Osteocyte (in vitro differentiated cells): ENCODE measurements at regions not wholly inside any gene's neighbourhood (a gene's known extent, or its start where the extent isn't known, plus 50 kb on each side); places are given as distances from the start of the nearest gene placed in this dataset.

Experiments
- DNase-seq: peaks from one replicate; pipeline ENCODE4 v3.0.0; 2021; ENCODE audit warnings: mixed read lengths; ENCODE audit not compliant: unreplicated experiment; ENCODE audit errors: extremely low spot score
- H3K27ac Mint-ChIP-seq: one replicate; pipeline ENCODE4 v1.8.0; 2021; ENCODE audit warnings: mild to moderate bottlenecking, mixed read lengths; ENCODE audit not compliant: unreplicated experiment
- H3K27me3 Mint-ChIP-seq: one replicate; pipeline ENCODE4 v1.8.0; 2021; ENCODE audit warnings: mixed read lengths; ENCODE audit not compliant: unreplicated experiment
- H3K36me3 Mint-ChIP-seq: one replicate; pipeline ENCODE4 v1.8.0; 2021; ENCODE audit warnings: mixed read lengths; ENCODE audit not compliant: unreplicated experiment
- H3K4me1 Mint-ChIP-seq: one replicate; pipeline ENCODE4 v1.8.0; 2021; ENCODE audit warnings: mixed read lengths; ENCODE audit not compliant: unreplicated experiment
- H3K4me3 Mint-ChIP-seq: one replicate; pipeline ENCODE4 v1.8.0; 2021; ENCODE audit warnings: mild to moderate bottlenecking, moderate library complexity, mixed read lengths; ENCODE audit not compliant: unreplicated experiment
- H3K9me3 Mint-ChIP-seq: one replicate; pipeline ENCODE4 v1.8.0; 2021; ENCODE audit warnings: mixed read lengths; ENCODE audit not compliant: unreplicated experiment
- CTCF ChIP-seq: fragments of 200-600 bp; sonication (generic); IDR thresholded peaks from 2 replicates; pipeline ENCODE4 v1.5.0; 2021; ENCODE audit warnings: antibody characterized with exemption, mild to moderate bottlenecking, moderate library complexity

- Mint-ChIP-seq H3K27ac (no peak overlapping the region), H3K4me1 (peaks cover 4% of the 10 kb centered on the region), H3K9me3 (no peaks in the 10 kb centered on the region), H3K36me3 (no peaks in the 10 kb centered on the region), H3K27me3 (no peaks in the 10 kb centered on the region), H3K4me3 (no peak overlapping the region)
- DNase-seq, result no peak
- TF ChIP-seq CTCF, result no peak
These were observed 303.0 kb upstream of the TLE4 start for GRCh38 chr9:79268806-79269205.

- Mint-ChIP-seq H3K4me3 (no peak overlapping the region), H3K9me3 (no peaks in the 10 kb centered on the region), H3K36me3 (no peaks in the 10 kb centered on the region), H3K27me3 (no peaks in the 10 kb centered on the region), H3K4me1 (no peaks in the 10 kb centered on the region), H3K27ac (no peak overlapping the region)
- no peak for DNase-seq
- no peak for TF ChIP-seq CTCF
These were observed 298.5 kb upstream of the TLE4 start for GRCh38 chr9:79273311-79273710.

- H3K4me3 Mint-ChIP-seq, result no peak overlapping the region
- no peaks in the 10 kb centered on the region for H3K36me3 Mint-ChIP-seq
- H3K9me3 Mint-ChIP-seq, result no peaks in the 10 kb centered on the region
- no peak for DNase-seq
- no peak for TF ChIP-seq CTCF
- H3K27me3 Mint-ChIP-seq, result no peaks in the 10 kb centered on the region
- no peaks in the 10 kb centered on the region for H3K4me1 Mint-ChIP-seq
- H3K27ac Mint-ChIP-seq, result no peak overlapping the region
These were observed 292.4 kb upstream of the TLE4 start for GRCh38 chr9:79279356-79279755.

- Mint-ChIP-seq H3K36me3 (no peaks in the 10 kb centered on the region), H3K4me3 (no peak overlapping the region), H3K9me3 (no peaks in the 10 kb centered on the region)
These were observed 291.1 kb upstream of the TLE4 start for GRCh38 chr9:79280691-79281090.

GRCh38 chr9:79284081-79284480, 287.7 kb upstream of the TLE4 start:
- no peak for TF ChIP-seq CTCF

More at GRCh38 chr9:79280691-79281090, 291.1 kb upstream of the TLE4 start:
- no peak for TF ChIP-seq CTCF
- no peak overlapping the region for H3K27ac Mint-ChIP-seq
- no peak for DNase-seq
- no peaks in the 10 kb centered on the region for H3K4me1 Mint-ChIP-seq
- no peaks in the 10 kb centered on the region for H3K27me3 Mint-ChIP-seq

More at GRCh38 chr9:79284081-79284480, 287.7 kb upstream of the TLE4 start:
- no peak overlapping the region for H3K27ac Mint-ChIP-seq
- no peaks in the 10 kb centered on the region for H3K36me3 Mint-ChIP-seq
- DNase-seq, result no peak
- no peaks in the 10 kb centered on the region for H3K27me3 Mint-ChIP-seq
- H3K4me1 Mint-ChIP-seq, result no peaks in the 10 kb centered on the region
- no peak overlapping the region for H3K4me3 Mint-ChIP-seq
- H3K9me3 Mint-ChIP-seq, result no peaks in the 10 kb centered on the region
